ENCODE measurements at regions not wholly inside any gene's neighbourhood (a gene's known extent, or its start where the extent isn't known, plus 50 kb on each side); places are given as distances from the start of the nearest gene placed in this dataset.

DNA sequence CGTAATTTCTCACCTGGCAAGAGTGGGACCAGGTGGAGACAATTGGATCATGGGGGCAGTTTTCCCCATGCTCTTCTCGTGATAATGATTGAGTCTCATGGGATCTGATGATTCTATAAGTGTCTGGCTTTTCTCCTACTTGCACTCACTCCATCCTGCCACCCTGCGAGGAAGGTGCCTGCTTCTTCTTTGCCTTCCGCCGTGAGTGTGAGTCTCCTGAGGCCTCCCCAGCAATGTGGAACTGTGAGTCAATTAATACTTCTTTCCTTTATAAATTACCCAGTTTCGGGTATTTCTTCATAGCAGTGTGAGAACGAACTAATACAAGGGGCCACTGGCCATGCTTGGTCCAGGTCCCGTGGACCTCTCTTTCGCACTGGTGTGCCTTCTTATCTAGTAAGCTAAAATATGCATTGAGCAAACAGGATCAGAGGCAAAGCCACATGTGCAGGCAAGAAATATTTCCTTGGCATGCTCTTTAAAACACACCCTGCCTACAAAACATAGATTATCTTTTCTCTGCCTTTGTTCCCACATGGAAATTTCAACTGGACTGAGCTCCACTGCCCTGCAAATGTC, 821.1 kb downstream of the TRIB2 start:
- DNase-seq (ENCODE audit: low read depth, low spot score): no peak

GRCh38 chr2:13539296-13539695, 822.6 kb downstream of the TRIB2 start:
- no peak for DNase-seq (ENCODE audit: low read depth, low spot score)
- in situ Hi-C loops (cut with HindIII; ENCODE audit: low pct_unique_long_range_greater_than_20kb, low sequenced_read_pairs) (no loop called here), intact Hi-C loops (cut with micrococcal nuclease; ENCODE audit: unreplicated experiment) (no loop called here)
- ChIA-PET POLR2A (no interaction called here), CTCF (no interaction called here)
- H3K27ac ChIP-seq (ENCODE audit: low read length): no peak overlapping the region
- H3K9me3 ChIP-seq (ENCODE audit: control insufficient read depth, insufficient read depth, low read depth, low read length): no peaks in the 10 kb centered on the region
- no peak for ATAC-seq
- no TSS peak for BruUV-seq (replicated peaks)
- no peaks in the 10 kb centered on the region for H3K36me3 ChIP-seq (ENCODE audit: control insufficient read depth, insufficient read depth, low read length)
- H3K4me1 ChIP-seq (ENCODE audit: control insufficient read depth, insufficient read depth, low read length): no peaks in the 10 kb centered on the region
- TF ChIP-seq, protein P1, sequence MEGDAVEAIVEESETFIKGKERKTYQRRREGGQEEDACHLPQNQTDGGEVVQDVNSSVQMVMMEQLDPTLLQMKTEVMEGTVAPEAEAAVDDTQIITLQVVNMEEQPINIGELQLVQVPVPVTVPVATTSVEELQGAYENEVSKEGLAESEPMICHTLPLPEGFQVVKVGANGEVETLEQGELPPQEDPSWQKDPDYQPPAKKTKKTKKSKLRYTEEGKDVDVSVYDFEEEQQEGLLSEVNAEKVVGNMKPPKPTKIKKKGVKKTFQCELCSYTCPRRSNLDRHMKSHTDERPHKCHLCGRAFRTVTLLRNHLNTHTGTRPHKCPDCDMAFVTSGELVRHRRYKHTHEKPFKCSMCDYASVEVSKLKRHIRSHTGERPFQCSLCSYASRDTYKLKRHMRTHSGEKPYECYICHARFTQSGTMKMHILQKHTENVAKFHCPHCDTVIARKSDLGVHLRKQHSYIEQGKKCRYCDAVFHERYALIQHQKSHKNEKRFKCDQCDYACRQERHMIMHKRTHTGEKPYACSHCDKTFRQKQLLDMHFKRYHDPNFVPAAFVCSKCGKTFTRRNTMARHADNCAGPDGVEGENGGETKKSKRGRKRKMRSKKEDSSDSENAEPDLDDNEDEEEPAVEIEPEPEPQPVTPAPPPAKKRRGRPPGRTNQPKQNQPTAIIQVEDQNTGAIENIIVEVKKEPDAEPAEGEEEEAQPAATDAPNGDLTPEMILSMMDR (IDR thresholded peaks at IDR 0.05): no peak
- TF ChIP-seq POLR2AphosphoS5 (IDR thresholded peaks at IDR 0.05; ENCODE audit: low read depth, low read length) (no peak), TCF7L2 (IDR thresholded peaks at IDR 0.05; ENCODE audit: low read depth, low read length) (no peak), REST (IDR thresholded peaks at IDR 0.05; ENCODE audit: insufficient read depth in 1 of 2, low read depth in 2 of 2, low read length in 1 of 2) (no peak), SIN3A (IDR thresholded peaks at IDR 0.05; ENCODE audit: borderline replicate concordance, insufficient read depth, low read depth, low read length) (no peak)
- no peak overlapping the region for H3K4me3 ChIP-seq (ENCODE audit: low read depth in 2 of 2, low read length in 2 of 2)
- H3K27me3 ChIP-seq (ENCODE audit: control insufficient read depth, insufficient read depth, low read length): no peaks in the 10 kb centered on the region

More for the DNA sequence above, 821.1 kb downstream of the TRIB2 start:
- Histone ChIP-seq H3K27me3 (ENCODE audit: control insufficient read depth, insufficient read depth, low read length) (no peaks in the 10 kb centered on the region), H3K27ac (ENCODE audit: low read length) (no peak overlapping the region), H3K36me3 (ENCODE audit: control insufficient read depth, insufficient read depth, low read length) (no peaks in the 10 kb centered on the region), H3K9me3 (ENCODE audit: control insufficient read depth, insufficient read depth, low read depth, low read length) (no peaks in the 10 kb centered on the region), H3K4me3 (ENCODE audit: low read depth in 2 of 2, low read length in 2 of 2) (no peak overlapping the region), H3K4me1 (ENCODE audit: control insufficient read depth, insufficient read depth, low read length) (no peaks in the 10 kb centered on the region)
- in situ Hi-C loops (cut with HindIII; ENCODE audit: low pct_unique_long_range_greater_than_20kb, low sequenced_read_pairs) (no loop called here), intact Hi-C loops (cut with micrococcal nuclease; ENCODE audit: unreplicated experiment) (no loop called here)
- CTCF ChIA-PET: no interaction called here
- POLR2A ChIA-PET: no interaction called here
- BruUV-seq (replicated peaks): no TSS peak
- ATAC-seq: no peak
- no peak for TF ChIP-seq TCF7L2 (IDR thresholded peaks at IDR 0.05; ENCODE audit: low read depth, low read length)

DNA sequence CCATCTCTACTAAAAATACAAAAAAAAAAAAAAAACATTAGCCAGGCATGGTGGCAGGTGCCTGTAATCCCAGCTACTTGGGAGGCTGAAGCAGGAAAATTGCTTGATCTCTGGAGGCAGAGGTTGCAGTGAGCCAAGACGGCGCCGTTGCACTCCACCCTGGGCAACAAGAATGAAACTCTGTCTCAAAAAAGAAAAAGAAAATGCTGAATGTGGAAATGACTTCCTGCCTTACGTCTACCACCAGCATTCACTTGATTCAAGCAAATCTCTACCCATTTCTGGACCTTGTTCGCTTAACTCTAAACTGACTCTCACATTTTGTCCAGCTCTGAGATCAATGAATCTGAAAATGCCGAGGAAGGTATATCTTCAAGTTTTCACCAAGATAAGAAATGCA, 825.3 kb downstream of the TRIB2 start:
- no peak for ATAC-seq
- Histone ChIP-seq H3K4me1 (ENCODE audit: control insufficient read depth, insufficient read depth, low read length) (no peaks in the 10 kb centered on the region), H3K9me3 (ENCODE audit: control insufficient read depth, insufficient read depth, low read depth, low read length) (no peaks in the 10 kb centered on the region), H3K27me3 (ENCODE audit: control insufficient read depth, insufficient read depth, low read length) (no peaks in the 10 kb centered on the region), H3K4me3 (ENCODE audit: low read depth in 2 of 2, low read length in 2 of 2) (no peak overlapping the region), H3K27ac (ENCODE audit: low read length) (no peak overlapping the region), H3K36me3 (ENCODE audit: control insufficient read depth, insufficient read depth, low read length) (no peaks in the 10 kb centered on the region)
- in situ Hi-C loops (cut with HindIII; ENCODE audit: low pct_unique_long_range_greater_than_20kb, low sequenced_read_pairs): no loop called here
- POLR2A ChIA-PET: no interaction called here
- no TSS peak for BruUV-seq (replicated peaks)
- TF ChIP-seq, protein P1 (IDR thresholded peaks at IDR 0.05): no peak
- TF ChIP-seq TCF7L2 (IDR thresholded peaks at IDR 0.05; ENCODE audit: low read depth, low read length) (no peak), SIN3A (IDR thresholded peaks at IDR 0.05; ENCODE audit: borderline replicate concordance, insufficient read depth, low read depth, low read length) (no peak), POLR2AphosphoS5 (IDR thresholded peaks at IDR 0.05; ENCODE audit: low read depth, low read length) (no peak), REST (IDR thresholded peaks at IDR 0.05; ENCODE audit: insufficient read depth in 1 of 2, low read depth in 2 of 2, low read length in 1 of 2) (no peak)
- DNase-seq (ENCODE audit: low read depth, low spot score): no peak
- intact Hi-C loops (cut with micrococcal nuclease; ENCODE audit: unreplicated experiment): no loop called here
- CTCF ChIA-PET: no interaction called here

All from Panc1 (cell line).